ENCODE measurements at regions not wholly inside any gene's neighbourhood (a gene's known extent, or its start where the extent isn't known, plus 50 kb on each side); places are given as distances from the start of the nearest gene placed in this dataset.
"Not testable (repeated sequence)": the region's sequence is repeated elsewhere in the genome, so short reads cannot be mapped to it uniquely, and the experiment has no call there.

GRCh38 chr13:58505262-58505920 is 873.8 kb downstream of the PCDH17 start:
- DNase-seq, result not testable (repeated sequence)

- DNase-seq, result no peak
Observed at GRCh38 chr13:58528351-58528750, 896.8 kb downstream of the PCDH17 start.

DNA sequence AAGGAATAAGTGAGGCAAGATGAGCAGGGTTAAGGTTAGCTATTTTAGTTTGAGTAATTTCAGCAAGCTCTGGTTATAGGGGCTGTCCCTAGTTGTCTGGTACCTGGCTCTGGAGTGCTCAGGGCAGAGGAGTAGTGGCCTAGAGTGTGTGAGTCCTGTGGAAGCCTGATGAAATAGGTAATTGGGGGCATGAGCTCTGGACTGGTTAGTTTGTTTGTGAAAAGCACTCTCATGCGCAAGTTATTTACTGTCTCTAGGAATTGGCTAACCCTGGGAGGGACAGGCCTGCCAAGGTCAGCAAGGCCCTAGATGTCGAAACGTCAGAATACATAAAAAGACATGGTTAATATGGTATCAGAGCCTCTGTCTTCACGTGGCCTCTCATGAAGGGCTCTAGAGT is 900.1 kb downstream of the PCDH17 start:
- no peak for DNase-seq

DNA sequence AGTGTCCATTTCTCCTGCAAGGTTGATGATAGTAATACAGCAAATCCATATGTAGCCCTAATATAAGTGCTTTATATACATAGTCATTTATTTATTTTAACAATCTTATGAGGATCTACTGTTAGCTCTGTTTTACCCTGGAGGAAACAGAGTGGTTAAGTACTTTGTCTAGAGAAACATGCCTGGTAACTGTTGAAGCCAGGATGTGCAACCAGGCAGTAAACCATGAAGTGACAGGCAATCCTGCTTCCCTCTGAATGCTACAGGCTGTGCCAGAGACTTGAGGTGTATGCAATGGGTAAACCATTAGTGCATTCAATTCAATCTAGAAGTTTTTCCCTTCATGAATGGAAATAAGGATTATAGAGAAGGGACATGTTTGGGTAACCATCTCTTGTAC is 911.0 kb downstream of the PCDH17 start:
- no peak for DNase-seq

GRCh38 chr13:58547419-58547818 is 915.9 kb downstream of the PCDH17 start:
- DNase-seq, result no peak

DNA sequence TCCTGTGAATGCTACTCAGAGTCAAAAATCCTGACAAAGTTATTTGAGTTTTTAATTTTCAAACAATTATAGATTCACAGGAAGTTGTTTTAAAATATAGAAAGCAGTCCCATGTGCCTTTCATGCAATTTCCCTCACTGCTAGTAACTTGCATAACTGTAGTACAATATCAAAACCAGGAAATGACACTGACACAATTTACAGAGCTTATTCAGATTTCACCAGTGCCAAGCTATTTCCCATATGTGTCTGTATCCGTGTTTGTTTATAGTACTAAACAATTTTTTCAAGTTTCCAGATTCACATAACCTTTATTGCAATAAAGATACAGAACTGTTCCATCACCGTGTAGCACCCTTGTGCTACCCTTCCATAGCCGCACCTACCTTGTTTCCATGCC is 934.6 kb downstream of the PCDH17 start:
- no peak for DNase-seq

DNA sequence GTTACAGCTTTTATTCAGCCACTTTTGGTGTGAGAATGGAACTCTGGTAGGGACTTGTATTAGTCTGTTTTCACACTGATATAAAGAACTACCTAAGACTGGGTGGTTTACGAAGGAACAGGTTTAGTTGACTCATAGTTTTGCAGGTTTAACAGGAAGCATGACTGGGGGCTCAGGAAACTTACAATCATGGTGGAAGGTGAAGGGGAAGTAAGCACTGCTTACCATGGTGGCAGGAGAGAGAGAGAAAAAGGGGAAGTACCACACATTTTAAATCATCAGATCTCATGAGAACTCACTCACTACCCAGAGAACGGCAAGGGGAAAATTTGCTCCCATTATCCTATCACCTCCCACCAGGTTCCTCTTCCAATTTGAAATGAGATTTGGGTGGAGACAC is 942.2 kb downstream of the PCDH17 start:
- DNase-seq, result no peak

DNA sequence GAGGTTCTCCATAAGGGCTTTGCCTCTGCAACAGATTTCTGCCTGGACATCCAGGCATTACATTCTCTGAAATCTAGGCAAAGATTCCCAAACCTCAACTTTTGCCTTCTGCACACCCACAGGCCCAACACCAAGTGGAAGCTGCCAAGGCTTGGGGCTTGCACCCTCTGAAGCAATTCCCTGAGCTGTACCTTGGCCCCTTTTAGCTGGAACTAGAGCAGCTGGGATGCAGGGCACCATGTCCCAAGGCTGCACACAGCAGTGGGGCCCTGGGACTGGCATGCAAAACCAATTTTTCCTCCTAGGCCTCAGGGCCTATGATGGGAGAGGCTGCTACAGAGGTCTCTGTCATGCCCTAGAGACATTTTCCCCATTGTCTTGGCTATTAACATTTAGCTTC is 943.2 kb downstream of the PCDH17 start:
- no peak for DNase-seq

GRCh38 chr13:58579468-58579867 is 947.9 kb downstream of the PCDH17 start:
- no peak for DNase-seq

DNA sequence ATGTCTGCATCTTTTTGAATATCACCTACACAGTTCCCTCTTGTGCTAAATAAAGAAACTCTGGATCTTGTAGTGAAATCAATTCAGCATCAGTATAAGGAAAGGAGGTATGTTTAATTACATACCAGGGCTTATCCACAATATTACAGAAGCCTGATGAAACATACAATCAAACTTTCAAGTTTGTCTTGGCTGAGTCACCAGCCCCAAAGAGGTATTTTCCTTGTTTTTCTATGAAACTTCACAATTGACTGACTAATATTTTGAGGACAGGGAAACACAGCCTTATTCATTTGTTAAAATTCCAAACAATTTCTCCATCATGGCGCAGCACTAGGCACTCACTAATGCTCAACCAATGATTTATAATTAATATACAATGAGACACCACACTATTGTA is 952.4 kb downstream of the PCDH17 start:
- no peak for DNase-seq

GRCh38 chr13:58584610-58585009 is 953.1 kb downstream of the PCDH17 start:
- DNase-seq, result no peak

DNA sequence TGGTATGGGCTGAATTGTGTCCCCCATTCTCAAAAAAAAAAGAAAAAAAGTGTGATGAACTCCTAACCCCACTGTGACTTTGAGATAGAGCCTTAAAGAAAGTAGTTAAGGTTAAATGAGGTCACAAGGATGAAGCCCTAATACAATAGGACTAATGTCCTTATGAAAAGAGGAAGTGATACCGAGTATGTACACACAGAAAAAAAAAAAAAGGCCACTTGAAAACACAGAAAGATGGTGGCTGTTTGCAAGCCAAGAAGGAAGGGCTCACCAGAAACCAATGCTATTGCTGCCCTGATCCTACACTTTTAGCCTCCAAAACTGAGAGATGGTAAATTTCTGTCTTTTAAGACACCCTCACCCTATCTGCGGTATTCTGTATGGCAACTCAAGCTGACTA is 955.6 kb downstream of the PCDH17 start:
- DNase-seq, result no peak

GRCh38 chr13:58592052-58592451 is 960.5 kb downstream of the PCDH17 start:
- DNase-seq, result no peak

- DNase-seq, result no peak
Observed at GRCh38 chr13:58592786-58593185, 961.2 kb downstream of the PCDH17 start.

DNA sequence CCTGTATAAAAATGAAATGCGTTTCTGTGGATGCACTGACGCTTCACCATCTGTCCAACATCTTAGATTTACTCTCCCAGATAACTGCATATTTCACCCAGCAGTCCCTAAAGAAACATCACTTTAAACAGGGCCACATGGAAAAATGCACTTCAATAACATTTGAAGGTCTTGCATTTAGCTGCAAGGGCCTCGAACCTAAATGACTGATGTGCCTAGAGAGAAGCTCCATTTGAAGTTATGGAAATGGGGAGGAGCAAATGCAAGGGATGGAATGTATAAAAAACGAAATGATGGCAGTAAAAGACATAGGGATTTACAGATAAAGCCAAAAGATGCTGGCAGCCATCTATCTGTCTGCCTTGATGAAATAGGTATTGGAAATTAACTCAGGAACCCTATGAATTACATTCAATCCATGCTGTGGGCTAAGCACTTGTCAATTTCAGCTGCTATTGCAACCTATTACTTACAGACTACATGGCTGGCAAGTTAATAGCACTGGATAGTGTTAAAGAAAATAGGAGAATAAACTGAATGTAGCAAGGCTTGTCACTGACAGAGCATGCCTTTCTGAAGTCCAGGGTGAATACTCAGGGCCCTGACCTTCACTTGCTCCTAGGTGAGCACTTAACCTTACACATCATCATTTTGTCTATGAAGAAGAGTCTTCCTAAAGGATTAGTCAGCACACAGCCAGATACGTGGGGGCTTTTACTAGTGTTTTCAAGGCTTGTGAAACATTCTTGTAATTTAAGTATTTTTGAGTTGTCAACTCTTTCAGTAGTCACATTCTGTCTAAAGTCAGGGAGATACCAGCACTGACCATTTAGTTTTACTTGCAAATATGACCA is 963.4 kb downstream of the PCDH17 start:
- no peak for DNase-seq

GRCh38 chr13:58597552-58597951 is 966.0 kb downstream of the PCDH17 start:
- no peak for DNase-seq

- DNase-seq, result no peak
Observed at GRCh38 chr13:58598241-58598640, 966.7 kb downstream of the PCDH17 start.

DNA sequence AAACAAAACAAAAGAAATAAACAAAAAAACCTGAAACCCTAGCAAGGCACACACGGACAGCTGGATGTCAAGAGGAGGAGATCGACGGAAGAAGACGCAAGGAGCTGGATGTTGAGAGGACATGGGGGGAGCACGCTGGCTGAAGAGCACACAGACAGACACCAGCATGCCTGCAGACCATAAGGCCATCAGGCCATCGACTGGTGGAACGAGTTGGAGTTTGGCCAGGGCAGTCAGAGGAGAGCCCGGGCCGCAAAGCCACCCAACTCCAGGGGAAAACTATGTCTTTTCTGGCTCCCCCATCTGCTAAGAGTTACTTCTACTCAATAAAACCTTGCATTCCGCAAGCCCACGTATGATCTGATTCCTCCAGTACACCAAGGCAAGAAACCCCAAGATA is 979.6 kb downstream of the PCDH17 start:
- DNase-seq, result no peak

GRCh38 chr13:58617880-58618665 is 986.5 kb downstream of the PCDH17 start:
- no peak for DNase-seq

- no peak for DNase-seq
Observed at GRCh38 chr13:58619396-58620113, 988.0 kb downstream of the PCDH17 start.

GRCh38 chr13:58620176-58620575 is 988.6 kb downstream of the PCDH17 start:
- no peak for DNase-seq

DNA sequence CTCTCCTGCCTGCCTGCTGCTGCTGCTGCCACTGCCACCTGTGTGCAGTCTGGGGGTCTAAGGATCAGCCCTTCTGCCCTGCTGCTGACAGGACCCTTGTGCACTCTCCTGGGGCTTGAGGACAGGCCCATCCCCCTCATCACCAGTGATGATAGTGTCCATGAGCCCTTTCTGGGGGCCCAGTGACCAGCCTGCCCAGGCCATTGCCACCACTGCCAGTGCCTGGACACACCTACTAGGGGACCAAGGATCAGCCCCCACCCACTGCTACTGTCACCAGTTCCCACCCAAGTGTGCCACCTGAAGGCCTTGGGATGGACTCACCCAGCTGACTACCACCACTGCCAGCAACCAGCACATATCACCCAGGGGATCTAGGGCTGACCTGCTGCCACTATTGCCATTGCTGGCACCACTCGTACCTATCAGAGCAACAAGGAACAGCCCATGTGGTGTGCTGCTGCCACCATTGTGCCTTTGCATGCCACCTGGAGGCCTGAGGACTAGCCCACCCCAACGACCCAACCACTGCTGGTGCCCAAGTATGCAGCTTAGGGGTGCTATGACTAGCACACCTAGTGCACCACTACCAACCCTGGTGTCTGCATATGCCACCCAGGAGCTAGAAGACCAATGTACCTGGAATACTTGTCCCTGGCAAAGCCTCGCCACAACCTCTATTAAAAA is 994.3 kb downstream of the PCDH17 start:
- no peak for DNase-seq

Data from activated CD4-positive, CD25-positive, alpha-beta regulatory T cell (primary cell).